GM18873 (cell line): ENCODE measurements at regions not wholly inside any gene's neighbourhood (a gene's known extent, or its start where the extent isn't known, plus 50 kb on each side); places are given as distances from the start of the nearest gene placed in this dataset.
"Not testable (repeated sequence)": the region's sequence is repeated elsewhere in the genome, so short reads cannot be mapped to it uniquely, and the experiment has no call there.

Experiments used
- ATAC-seq: cut with Tn5 transposase; IDR thresholded peaks from one replicate; pipeline ENCODE4 v1.9.1; 2021; ENCODE audit warnings: mild to moderate bottlenecking, moderate library complexity, moderate number of reproducible peaks; ENCODE audit not compliant: unreplicated experiment, low FRiP score

- ATAC-seq, result no peak
Measured at GRCh38 chr2:8133363-8133762, 548.5 kb upstream of the ID2 start.

- ATAC-seq, result no peak
Measured at GRCh38 chr2:8133913-8134472, 547.9 kb upstream of the ID2 start.

GRCh38 chr2:8134473-8134932 lies 547.4 kb upstream of the ID2 start:
- no peak for ATAC-seq

- no peak for ATAC-seq
Measured at GRCh38 chr2:8134985-8135682, 546.7 kb upstream of the ID2 start.

- no peak for ATAC-seq
Measured at GRCh38 chr2:8137801-8138200, 544.1 kb upstream of the ID2 start.

GRCh38 chr2:8138525-8138922 lies 543.3 kb upstream of the ID2 start:
- ATAC-seq, result no peak

GRCh38 chr2:8138923-8139667 lies 542.8 kb upstream of the ID2 start:
- ATAC-seq, result no peak

GRCh38 chr2:8139668-8140200 lies 542.1 kb upstream of the ID2 start:
- no peak for ATAC-seq

- no peak for ATAC-seq
Measured at GRCh38 chr2:8141079-8141707, 540.7 kb upstream of the ID2 start.

- ATAC-seq, result no peak
Measured at GRCh38 chr2:8141780-8142179, 540.1 kb upstream of the ID2 start.

- ATAC-seq, result no peak
Measured at GRCh38 chr2:8142461-8142860, 539.4 kb upstream of the ID2 start.

GRCh38 chr2:8144131-8144631 lies 537.7 kb upstream of the ID2 start:
- no peak for ATAC-seq

- no peak for ATAC-seq
Measured at GRCh38 chr2:8144785-8145184, 537.1 kb upstream of the ID2 start.

GRCh38 chr2:8145375-8145774 lies 536.5 kb upstream of the ID2 start:
- not testable (repeated sequence) for ATAC-seq

GRCh38 chr2:8146132-8147005 lies 535.5 kb upstream of the ID2 start:
- ATAC-seq, result no peak

- ATAC-seq, result no peak
Measured at GRCh38 chr2:8148260-8149006, 533.4 kb upstream of the ID2 start.

GRCh38 chr2:8149007-8149405 lies 532.9 kb upstream of the ID2 start:
- ATAC-seq, result no peak

- no peak for ATAC-seq
Measured at GRCh38 chr2:8149985-8150539, 531.8 kb upstream of the ID2 start.

GRCh38 chr2:8151888-8152287 lies 530.0 kb upstream of the ID2 start:
- ATAC-seq, result no peak
